Erythroblast (primary cell): ENCODE measurements at regions not wholly inside any gene's neighbourhood (a gene's known extent, or its start where the extent isn't known, plus 50 kb on each side); places are given as distances from the start of the nearest gene placed in this dataset.
"Not testable (repeated sequence)": the region's sequence is repeated elsewhere in the genome, so short reads cannot be mapped to it uniquely, and the experiment has no call there.

Experiments used
- DNase-seq, 2 experiments: peaks; one replicate each; lab custom pipeline; 2025; lab: John Stamatoyannopoulos, UW
- GATA1 ChIP-seq: IDR thresholded peaks from 2 replicates; pipeline ENCODE4 v1.6.1; 2011; ENCODE audit warnings: low read depth, mild to moderate bottlenecking, control low read depth, low read length, moderate library complexity
- POLR2A ChIP-seq: IDR thresholded peaks from 2 replicates; pipeline ENCODE4 v1.6.1; 2011; ENCODE audit warnings: mild to moderate bottlenecking, low read length

DNA sequence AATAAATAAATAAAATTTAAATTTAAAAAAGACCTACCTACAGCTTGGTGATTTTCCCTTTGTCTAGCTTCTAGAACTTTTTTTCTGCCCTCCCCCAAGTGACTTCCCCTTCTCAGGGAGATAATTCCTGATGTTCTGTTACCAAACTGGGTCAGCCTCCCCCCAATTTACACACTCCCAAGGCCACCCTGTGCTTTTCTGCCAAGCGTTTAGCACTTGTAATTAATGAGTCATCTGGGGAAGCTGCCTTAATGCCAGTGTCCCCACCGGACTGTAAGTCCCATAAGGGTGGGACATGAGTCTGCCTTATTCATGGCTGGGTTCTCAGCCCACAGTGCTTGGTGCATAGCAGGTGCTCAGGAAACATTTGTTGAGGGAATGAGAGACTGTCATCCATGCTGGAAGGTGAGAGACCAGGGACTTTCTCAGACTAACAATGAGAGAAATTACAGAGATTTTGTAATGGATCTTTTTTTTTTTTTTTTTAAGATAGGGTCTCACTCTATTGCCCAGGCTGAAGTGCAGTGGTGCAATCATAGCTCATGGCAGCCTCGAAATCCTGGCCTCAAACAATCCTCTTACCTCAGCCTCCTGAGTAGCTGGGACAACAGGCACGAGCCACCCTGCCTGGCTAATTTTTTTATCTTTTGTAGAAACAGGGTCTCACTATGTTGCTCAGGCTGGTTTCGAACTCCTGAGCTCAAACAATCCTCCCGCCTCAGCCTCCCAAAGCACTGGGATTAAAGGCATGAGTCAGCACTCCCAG is 106.8 kb downstream of the PHETA1 start:
- no peak for DNase-seq

DNA sequence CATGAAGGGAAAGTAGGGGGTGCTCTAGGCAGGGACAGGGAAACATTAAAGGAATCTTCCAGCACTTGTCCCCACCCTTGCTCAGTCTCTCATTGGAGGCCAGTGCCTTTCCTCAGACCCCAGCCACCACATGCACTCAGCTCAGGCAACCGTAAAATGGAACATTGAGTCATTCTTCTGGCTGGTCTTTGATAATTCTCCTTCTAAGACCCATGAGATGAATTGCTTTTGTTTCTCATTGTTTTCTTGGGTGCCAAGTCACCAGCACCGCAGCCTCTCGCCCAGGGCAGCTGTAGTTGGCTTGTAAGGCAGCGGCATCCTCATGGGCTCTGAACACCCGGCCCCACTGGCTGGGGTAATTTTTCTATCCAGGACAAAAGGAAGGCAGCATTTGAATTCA is 108.2 kb downstream of the PHETA1 start:
- DNase-seq: no peak
- TF ChIP-seq POLR2A (no peak), GATA1 (no peak)

More for the DNA sequence above, 106.8 kb downstream of the PHETA1 start:
- TF ChIP-seq GATA1 (no peak), POLR2A (no peak)

DNA sequence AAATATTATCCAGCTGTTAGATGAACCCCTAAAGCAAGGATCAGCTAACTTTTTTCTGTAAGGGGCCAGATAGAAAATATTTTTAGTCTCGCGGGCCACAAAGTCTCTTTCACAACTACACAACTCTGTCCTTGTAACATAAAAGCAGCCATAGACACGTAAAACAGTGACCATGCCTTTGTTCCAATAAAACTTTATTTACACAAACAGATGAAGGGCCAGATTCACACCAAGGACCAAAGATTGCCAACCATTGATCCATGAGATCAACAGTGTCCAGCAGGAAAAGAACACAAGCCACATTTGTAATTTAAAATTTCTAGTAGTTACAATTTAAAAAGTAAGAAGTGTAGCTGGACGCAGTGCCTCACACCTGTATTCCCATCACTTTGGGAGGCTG is 109.7 kb downstream of the PHETA1 start:
- no peak for DNase-seq
- TF ChIP-seq GATA1 (no peak), POLR2A (no peak)

DNA sequence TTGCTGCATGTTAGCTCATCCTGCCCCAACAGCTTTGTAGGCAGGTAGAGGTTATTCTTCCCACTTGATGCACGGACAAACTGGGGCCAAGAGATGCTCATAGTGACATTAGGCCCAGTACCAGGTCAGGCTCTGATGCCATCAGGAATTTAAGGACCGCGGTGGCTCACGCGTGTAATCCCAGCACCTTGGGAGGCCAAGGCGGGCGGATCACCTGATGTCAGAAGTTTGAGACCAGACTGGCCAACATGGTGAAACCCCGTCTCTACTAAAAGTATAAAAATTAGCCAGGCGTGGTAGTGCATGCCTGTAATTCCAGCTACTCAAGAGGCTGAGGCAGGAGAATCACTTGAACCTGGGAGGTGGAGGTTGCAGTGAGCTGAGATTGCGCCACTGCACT is 110.8 kb downstream of the PHETA1 start:
- DNase-seq: not testable (repeated sequence)

DNA sequence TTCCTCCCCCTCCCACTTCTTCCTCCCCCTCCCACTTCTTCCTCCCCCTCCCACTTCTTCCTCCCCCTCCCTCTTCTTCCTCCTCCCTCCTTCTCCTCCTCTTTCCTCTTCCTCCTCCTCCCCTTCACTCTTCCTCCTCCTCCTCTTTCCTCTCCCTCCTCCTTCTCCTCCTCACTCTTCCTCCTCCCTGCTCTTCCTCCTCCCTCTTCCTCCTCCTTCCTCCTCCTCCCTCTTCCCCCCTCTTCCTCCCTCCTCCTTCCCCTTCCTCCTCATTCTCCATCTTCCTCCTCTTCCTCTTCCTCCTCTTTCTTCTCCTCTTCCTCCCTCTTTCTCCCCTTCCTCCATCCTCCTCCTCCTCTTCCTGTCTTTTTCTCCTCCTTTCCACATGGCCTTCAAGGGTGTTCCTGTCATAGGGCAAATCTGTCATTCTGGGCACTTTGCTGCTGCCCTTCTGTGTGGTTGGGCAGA is 111.4 kb downstream of the PHETA1 start:
- no peak for DNase-seq
- TF ChIP-seq POLR2A (no peak), GATA1 (no peak)

DNA sequence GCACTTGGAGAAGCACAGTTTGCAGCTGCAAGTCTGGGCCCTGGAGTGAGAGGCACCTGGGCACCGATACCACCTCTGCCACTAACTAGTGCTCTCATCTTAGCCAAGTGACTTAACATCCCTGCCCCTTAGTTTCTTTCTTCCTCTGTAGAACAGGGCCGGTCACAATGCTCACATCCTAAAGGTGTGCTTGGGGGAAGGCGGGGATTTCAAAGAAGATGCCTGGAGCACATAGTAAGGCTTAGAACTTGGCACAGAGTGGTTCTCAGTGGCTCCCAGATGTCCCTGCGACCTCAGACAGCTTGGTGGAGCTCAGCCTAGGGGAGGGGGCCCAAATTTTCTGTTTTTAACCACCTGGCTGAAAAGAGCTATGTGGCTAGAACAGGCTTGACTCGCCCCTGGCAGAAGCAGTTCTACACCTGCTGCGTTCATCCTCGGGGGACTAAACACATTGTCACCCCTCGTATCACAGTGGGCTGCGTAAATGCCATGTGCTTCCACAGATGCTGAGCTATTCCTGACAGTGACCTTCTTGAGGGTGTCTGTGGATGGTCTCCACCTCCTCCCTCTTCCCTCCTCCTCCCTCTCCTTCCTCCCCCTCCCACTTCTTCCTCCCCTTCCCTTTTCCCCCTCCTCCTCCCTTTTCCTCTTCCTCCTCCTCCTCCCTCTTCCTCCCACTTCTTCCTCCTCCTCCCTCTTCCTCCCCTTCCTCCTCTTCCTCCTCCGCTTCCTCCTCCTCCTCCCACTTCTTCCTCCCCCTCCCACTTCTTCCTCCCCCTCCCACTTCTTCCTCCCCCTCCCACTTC is 112.1 kb downstream of the PHETA1 start:
- TF ChIP-seq POLR2A: no peak
- TF ChIP-seq GATA1: no peak
- no peak for DNase-seq

DNA sequence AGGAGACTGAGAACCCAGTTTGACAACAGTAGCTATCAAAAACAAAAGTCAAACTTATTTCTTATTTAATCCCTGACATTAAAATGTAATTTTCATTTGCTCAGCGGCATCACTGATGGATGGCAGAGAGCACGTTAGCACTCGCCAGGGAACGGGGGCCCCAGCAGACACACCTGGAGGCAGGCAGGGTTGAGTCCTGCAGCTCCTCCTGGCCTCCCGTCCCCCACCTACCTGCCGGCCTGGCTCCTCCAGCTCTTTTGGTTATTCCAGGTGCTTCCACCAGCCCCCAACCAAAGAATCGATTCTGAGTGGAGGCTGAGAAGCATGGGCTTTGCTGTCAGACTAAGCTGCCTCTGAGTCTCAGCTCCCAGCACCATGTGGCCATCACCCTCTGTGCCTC is 113.6 kb downstream of the PHETA1 start:
- no peak for TF ChIP-seq POLR2A
- TF ChIP-seq GATA1: no peak
- no peak for DNase-seq

DNA sequence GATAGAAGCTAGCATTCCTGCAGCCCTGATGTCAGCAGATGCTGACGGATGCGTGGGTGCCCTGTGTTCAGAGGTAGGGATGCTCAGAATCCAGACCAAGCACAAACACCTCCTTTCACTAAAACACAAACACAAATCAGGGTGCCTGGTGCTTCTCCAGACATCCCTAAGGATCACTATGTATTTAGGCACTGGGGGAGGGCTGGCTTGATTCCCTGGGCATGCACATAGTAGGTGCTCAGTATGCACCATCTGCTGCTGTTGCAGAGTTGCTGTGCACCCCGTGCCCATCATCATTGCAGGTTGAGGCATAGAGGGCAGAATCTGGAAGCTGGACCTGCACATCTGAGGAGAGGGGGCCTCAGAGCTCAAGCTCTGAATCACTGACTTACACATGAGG is 114.8 kb downstream of the PHETA1 start:
- TF ChIP-seq POLR2A (no peak), GATA1 (no peak)

DNA sequence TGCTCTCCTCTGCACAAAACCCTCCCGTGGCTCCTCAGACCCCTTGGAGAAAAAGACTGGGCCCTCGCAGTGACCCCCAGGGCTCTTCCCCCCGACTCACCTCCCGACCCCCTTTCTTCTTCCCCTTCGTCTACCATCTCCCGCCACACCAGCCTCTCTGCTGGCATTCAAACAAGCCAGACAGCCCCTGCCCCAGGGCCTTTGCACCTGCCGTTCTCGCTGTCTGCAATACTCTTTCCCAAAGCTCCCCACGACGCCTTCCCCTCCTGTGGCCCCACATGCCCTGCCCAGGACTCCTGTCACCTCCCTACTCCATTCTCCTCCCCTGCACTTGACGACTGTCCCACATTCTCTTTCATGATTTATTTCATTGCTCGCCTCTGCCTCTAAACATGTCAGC is 115.7 kb downstream of the PHETA1 start:
- no peak for TF ChIP-seq GATA1
- no peak for TF ChIP-seq POLR2A
- no peak for DNase-seq

More for the DNA sequence above, 114.8 kb downstream of the PHETA1 start:
- no peak for DNase-seq

DNA sequence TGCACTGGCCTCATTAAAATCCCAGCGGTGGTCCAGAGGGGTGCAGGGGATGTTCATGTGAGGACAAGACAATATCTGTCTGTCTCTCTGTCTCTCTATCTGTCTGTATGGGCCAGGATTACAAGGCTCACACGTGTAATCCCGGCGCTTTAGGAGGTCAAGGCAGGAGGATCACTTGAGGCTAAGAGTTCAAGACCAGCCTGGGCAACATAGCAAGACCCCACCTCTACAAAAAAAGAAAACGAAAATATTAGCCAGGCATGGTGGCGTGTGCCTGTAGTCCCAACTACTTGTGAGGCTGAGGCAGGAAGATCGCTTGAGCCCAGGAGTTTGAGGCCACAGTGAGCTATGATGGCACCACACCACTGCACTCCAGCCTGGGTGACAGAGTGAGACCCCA is 117.1 kb downstream of the PHETA1 start:
- DNase-seq: no peak
- TF ChIP-seq POLR2A: no peak
- TF ChIP-seq GATA1: no peak

DNA sequence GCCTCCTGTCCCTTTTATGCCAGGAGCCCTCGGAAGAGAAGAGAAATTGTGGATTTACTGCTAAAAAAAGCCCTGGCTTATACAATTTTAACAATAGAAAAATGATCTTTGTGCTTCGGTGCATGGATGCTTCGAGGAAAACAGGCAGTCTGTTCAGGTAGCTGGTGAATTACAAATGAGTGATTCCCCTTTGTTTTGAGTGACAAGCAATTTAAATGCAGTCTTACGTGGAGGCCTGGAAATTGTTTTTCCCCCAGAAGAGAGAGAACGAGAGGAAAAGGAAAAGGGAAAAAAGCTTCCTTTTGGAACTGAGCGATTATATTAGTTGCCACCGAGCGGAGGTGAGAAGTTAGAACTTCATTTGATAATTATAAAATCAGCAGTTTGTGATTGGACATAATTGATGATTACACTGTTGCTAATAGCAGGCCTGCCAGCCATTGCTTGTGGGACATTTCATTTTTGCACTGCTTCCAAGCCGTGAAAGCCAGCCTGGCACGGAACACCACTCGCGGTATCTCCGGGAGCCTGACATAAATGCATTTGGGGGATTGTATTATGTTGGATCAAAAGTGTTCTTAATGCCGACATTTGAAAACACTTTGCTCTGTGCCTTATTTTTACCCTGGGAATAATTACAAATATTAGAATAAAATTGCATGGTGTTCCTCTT is 117.7 kb downstream of the PHETA1 start:
- TF ChIP-seq POLR2A: no peak
- TF ChIP-seq GATA1: no peak
- no peak for DNase-seq

DNA sequence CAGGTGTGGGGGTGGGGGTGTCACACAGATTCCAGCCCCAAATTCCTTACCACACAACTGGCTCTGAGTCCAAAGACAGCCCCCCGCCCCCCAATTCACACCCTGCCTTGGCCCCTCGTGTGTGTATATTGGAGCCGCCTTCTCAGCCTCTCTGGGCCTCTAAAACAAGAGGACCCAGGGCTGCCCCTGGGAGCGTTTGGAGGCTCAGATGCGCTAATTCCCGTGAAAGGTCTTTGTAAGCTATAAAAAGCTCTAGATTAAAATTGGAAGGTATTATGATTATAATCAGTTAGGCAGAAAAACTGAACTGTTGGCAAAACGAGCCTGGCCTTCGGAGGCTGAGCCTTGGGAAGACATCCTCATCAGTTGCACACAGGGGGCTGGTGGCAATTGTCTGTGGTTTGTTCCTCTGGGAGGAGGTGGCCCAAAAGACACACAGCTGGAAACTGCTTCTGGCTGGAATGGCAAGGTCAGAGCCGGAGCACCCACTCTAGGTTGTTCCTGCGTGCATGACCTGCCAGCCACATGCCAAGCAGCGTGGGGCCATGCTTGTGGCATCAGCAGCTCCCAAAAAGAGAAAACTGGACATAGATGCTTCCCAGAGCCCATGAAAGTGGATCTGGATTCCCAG is 118.5 kb downstream of the PHETA1 start:
- no peak for TF ChIP-seq GATA1
- TF ChIP-seq POLR2A: no peak
- DNase-seq: no peak

DNA sequence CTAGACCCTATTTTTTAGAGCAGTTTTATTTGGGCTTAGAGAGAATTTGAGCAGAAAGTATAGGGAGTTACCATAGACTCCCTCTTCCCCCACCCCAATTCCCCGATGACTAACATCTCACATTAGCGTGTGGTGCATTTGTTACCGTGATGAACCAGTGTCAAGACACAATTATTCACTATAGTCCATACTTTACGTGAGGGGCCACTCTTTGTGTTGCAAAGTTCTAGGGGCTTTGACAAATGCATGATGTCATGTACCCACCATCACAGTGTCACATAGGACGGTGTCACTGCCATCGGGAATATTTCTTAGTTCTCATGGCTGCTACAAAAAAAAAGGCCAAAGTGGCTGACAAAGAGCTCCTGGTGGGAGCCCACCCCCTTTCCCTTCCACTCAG is 119.1 kb downstream of the PHETA1 start:
- DNase-seq: no peak
- TF ChIP-seq GATA1: no peak
- TF ChIP-seq POLR2A: no peak
